Smooth muscle cell (in vitro differentiated cells): ENCODE measurements at regions not wholly inside any gene's neighbourhood (a gene's known extent, or its start where the extent isn't known, plus 50 kb on each side); places are given as distances from the start of the nearest gene placed in this dataset.

Source experiments
- DNase-seq: peaks from one replicate; lab custom pipeline; 2025; ENCODE audit not compliant: unreplicated experiment; lab: John Stamatoyannopoulos, UW
- H2AFZ ChIP-seq: fragments of 200-600 bp; sonication (generic); 2 replicates; pipeline ENCODE4 v1.6.0; 2016; ENCODE audit warnings: antibody characterized with exemption, low read depth, mild to moderate bottlenecking
- H3F3A ChIP-seq: fragments of 200-600 bp; sonication (generic); 2 replicates; pipeline ENCODE4 v1.6.0; 2017; ENCODE audit warnings: antibody characterized with exemption, low read depth
- H3K27ac ChIP-seq: fragments of 200-600 bp; sonication (generic); 2 replicates; pipeline ENCODE4 v1.5.1; 2016; ENCODE audit warnings: low read depth, mild to moderate bottlenecking
- H3K27me3 ChIP-seq: fragments of 200-600 bp; sonication (generic); 2 replicates; pipeline ENCODE4 v1.6.1; 2016; ENCODE audit warnings: low read depth, mild to moderate bottlenecking
- H3K36me3 ChIP-seq: fragments of 200-600 bp; sonication (generic); 2 replicates; pipeline ENCODE4 v1.5.1; 2016; ENCODE audit warnings: low read depth
- H3K4me1 ChIP-seq: fragments of 200-600 bp; sonication (generic); 2 replicates; pipeline ENCODE4 v1.5.1; 2016; ENCODE audit warnings: low read depth
- H3K4me2 ChIP-seq: fragments of 200-600 bp; sonication (generic); 2 replicates; pipeline ENCODE4 v1.6.0; 2016; ENCODE audit warnings: mild to moderate bottlenecking
- H3K4me3 ChIP-seq: fragments of 200-600 bp; sonication (generic); 2 replicates; pipeline ENCODE4 v1.5.1; 2016; ENCODE audit warnings: mild to moderate bottlenecking
- H3K79me2 ChIP-seq: fragments of 200-600 bp; sonication (generic); 2 replicates; pipeline ENCODE4 v1.6.0; 2016; ENCODE audit warnings: low read depth, mild to moderate bottlenecking
- H3K9ac ChIP-seq: fragments of 200-600 bp; sonication (generic); 2 replicates; pipeline ENCODE4 v1.6.0; 2016; ENCODE audit warnings: low read depth
- H3K9me3 ChIP-seq: fragments of 200-600 bp; sonication (generic); replicated peaks from 2 replicates; pipeline ENCODE4 v1.5.1; 2016; ENCODE audit warnings: low read depth
- H4K20me1 ChIP-seq: fragments of 200-600 bp; sonication (generic); 2 replicates; pipeline ENCODE4 v1.6.0; 2016; ENCODE audit warnings: low read depth
- CTCF ChIP-seq: fragments of 200-600 bp; sonication (generic); IDR thresholded peaks from 2 replicates; pipeline ENCODE4 v1.5.1; 2017; ENCODE audit warnings: borderline replicate concordance, mild to moderate bottlenecking, antibody characterized with exemption; ENCODE audit not compliant: insufficient read depth, poor library complexity, severe bottlenecking
- WGBS: methylation state at CpG from one replicate; pipeline ENCODE4 v1.1.7; 2016; ENCODE audit warnings: low lambda C conversion rate; 5-methylcytosine and 5-hydroxymethylcytosine counted together

- no peaks in the 10 kb centered on the region for H4K20me1 ChIP-seq
- H3K4me2 ChIP-seq = no peak overlapping the region
- DNase-seq = no peak
- no peak overlapping the region for H3K4me3 ChIP-seq
- no peak overlapping the region for H3K27ac ChIP-seq
- H3K9me3 ChIP-seq = no peaks in the 10 kb centered on the region
- H3K4me1 ChIP-seq = peaks cover 5% of the 10 kb centered on the region
- H3F3A ChIP-seq = no peaks in the 10 kb centered on the region
- 72% methylated on average over 2 of the region's 2 CpGs for WGBS
- no peaks in the 10 kb centered on the region for H3K36me3 ChIP-seq
- TF ChIP-seq CTCF = no peak
- H3K79me2 ChIP-seq = no peaks in the 10 kb centered on the region
- no peaks in the 10 kb centered on the region for H3K27me3 ChIP-seq
- no peak overlapping the region for H2AFZ ChIP-seq
- H3K9ac ChIP-seq = no peak overlapping the region
Measured at GRCh38 chr4:186775902-186776301, 52.2 kb upstream of the FAT1 start.

- no peak overlapping the region for H3K4me3 ChIP-seq
- no peaks in the 10 kb centered on the region for H3K9me3 ChIP-seq
- H3K4me1 ChIP-seq = peaks cover 6% of the 10 kb centered on the region
- H3K4me2 ChIP-seq = no peak overlapping the region
- H3K27ac ChIP-seq = no peak overlapping the region
- no peaks in the 10 kb centered on the region for H3K36me3 ChIP-seq
- H4K20me1 ChIP-seq = no peaks in the 10 kb centered on the region
- H3K9ac ChIP-seq = no peak overlapping the region
- H2AFZ ChIP-seq = no peak overlapping the region
- H3K27me3 ChIP-seq = no peaks in the 10 kb centered on the region
- no peaks in the 10 kb centered on the region for H3F3A ChIP-seq
- 95% methylated on average over 7 of the region's 7 CpGs for WGBS
- no peaks in the 10 kb centered on the region for H3K79me2 ChIP-seq
- no peak for DNase-seq
- TF ChIP-seq CTCF = no peak
Measured at GRCh38 chr4:186778134-186778533, 54.5 kb upstream of the FAT1 start.

GRCh38 chr4:186780291-186781031, 56.8 kb upstream of the FAT1 start:
- WGBS = 56% methylated on average over 4 of the region's 4 CpGs
- Histone ChIP-seq H2AFZ (no peak overlapping the region), H3K27ac (peak overlapping the region; percentile 58), H3K4me2 (no peak overlapping the region), H3K9me3 (no peaks in the 10 kb centered on the region), H3K4me1 (peaks cover 6% of the 10 kb centered on the region), H3F3A (no peaks in the 10 kb centered on the region), H3K4me3 (no peak overlapping the region), H3K36me3 (no peaks in the 10 kb centered on the region), H3K9ac (no peak overlapping the region), H3K79me2 (no peaks in the 10 kb centered on the region), H4K20me1 (no peaks in the 10 kb centered on the region), H3K27me3 (no peaks in the 10 kb centered on the region)
- no peak for TF ChIP-seq CTCF
- DNase-seq = no peak
